Heart right ventricle (tissue), 16 donors: ENCODE measurements at regions not wholly inside any gene's neighbourhood (a gene's known extent, or its start where the extent isn't known, plus 50 kb on each side); places are given as distances from the start of the nearest gene placed in this dataset.

Experiments used
- ATAC-seq, 8 donors: fragments of 200-7000 bp; cut with Tn5 transposase; one replicate each; pipeline ENCODE4 v1.9.1; 2020; ENCODE audit warnings: mild to moderate bottlenecking in 8 of 8, moderate library complexity in 8 of 8, moderate number of reproducible peaks in 1 of 8
- DNase-seq, 2 donors: peaks; one replicate each; pipeline ENCODE4 v3.0.0-alpha.2; 2020
- H3K27ac ChIP-seq, 10 donors: fragments of 200-600 bp; sonication (generic) in 2 of 10; one replicate each; pipeline versions ENCODE4 v1.5.0 to v1.8.0; 2020 to 2022; ENCODE audit warnings: mild to moderate bottlenecking in 3 of 10
- H3K27me3 ChIP-seq, 7 donors: fragments of 200-600 bp; one replicate each; pipeline ENCODE4 v1.8.0; 2021 to 2022; ENCODE audit warnings: mild to moderate bottlenecking in 2 of 7
- H3K36me3 ChIP-seq, 9 donors: fragments of 200-600 bp; sonication (generic) in 1 of 9; one replicate each; pipeline versions ENCODE4 v1.5.0 to v1.8.0; 2020 to 2022; ENCODE audit warnings: mild to moderate bottlenecking in 2 of 9
- H3K4me1 ChIP-seq, 9 donors: fragments of 200-600 bp; sonication (generic) in 1 of 9; one replicate each; pipeline versions ENCODE4 v1.5.0 to v1.8.0; 2020 to 2022; ENCODE audit warnings: mild to moderate bottlenecking in 4 of 9
- H3K4me3 ChIP-seq, 10 donors: fragments of 200-600 bp; sonication (generic) in 2 of 10; one replicate each; pipeline versions ENCODE4 v1.5.0 to v1.8.0; 2020 to 2022; ENCODE audit warnings: mild to moderate bottlenecking in 7 of 10, moderate library complexity in 2 of 10
- H3K9me3 ChIP-seq, 11 donors: fragments of 200-600 bp in 10 of 11; sonication (generic) in 2 of 11; one replicate each; pipeline versions ENCODE4 v1.5.0 to v1.8.0; 2013 to 2022; ENCODE audit warnings: mild to moderate bottlenecking in 2 of 11, control low read depth in 1 of 11, moderate library complexity in 1 of 11
- WGBS, 2 donors: extraction: QIAGEN DNeasy Blood & Tissue Kit; methylation state at CpG; one replicate each; pipeline ENCODE4 v1.1.7; 2013; ENCODE audit warnings: inconsistent platforms in 1 of 2; 5-methylcytosine and 5-hydroxymethylcytosine counted together
- intact Hi-C, 10 donors: fragments of 100-400 bp; cut with DNase I; formaldehyde crosslinking; loops; one replicate each; pipeline versions ENCODE4 v1.11.1 to v1.14.2; 2022
- TF ChIP-seq, protein P1 (sequence below), 9 donors: fragments of 200-600 bp; sonication (generic) in 2 of 9; IDR thresholded peaks; one replicate each; pipeline versions ENCODE4 v1.5.0 to v1.8.0; 2021 to 2022; ENCODE audit warnings: antibody characterized with exemption in 9 of 9, mild to moderate bottlenecking in 5 of 9, moderate library complexity in 1 of 9
- donor health status: Arrhythmogenic right ventricular cardiomyopathy.
- donor health status: ischemic (EF 13 %, LVEDD 7.1; RV severe dilation, severe dysfunction).
- donor health status: healthy with polysubstance abuse.
- donor health status: DM: no; HTN: yes; CAD: no.
- donor health status: DM: no; HTN: no; CAD: no.
- donor health status: ischemic (EF 25% LVEDD 6.9; RV normal size, moderate dysfunction).
- donor health status: ischemic (EF 25% LVEDD 5.7; RV mildly dilated, moderate dysfunction).
- donor health status: healthy.
- donor health status: DM: yes; HTN: yes; CAD: no.
- donor health status: Ischemic cardiomyopathy.
- donor health status: ischemic (EF 35%, LVEDD 5.7; RV mildly dilated, moderate dysfunction).
- donor health status: nonischemic (EF 11% LVEDD 7.7; RV severe dilation, severe dysfunction).
- donor health status: DM: yes; HTN: yes; CAD: no.
- donor health status: PGD.
- donor health status: ischemic (EF 29% LVEDD 5.4; RV normal size, mild dysfunction).
- donor health status: nonischemic (EF 23%, LVEDD 6.1; RV moderate dilation, normal function).

DNA sequence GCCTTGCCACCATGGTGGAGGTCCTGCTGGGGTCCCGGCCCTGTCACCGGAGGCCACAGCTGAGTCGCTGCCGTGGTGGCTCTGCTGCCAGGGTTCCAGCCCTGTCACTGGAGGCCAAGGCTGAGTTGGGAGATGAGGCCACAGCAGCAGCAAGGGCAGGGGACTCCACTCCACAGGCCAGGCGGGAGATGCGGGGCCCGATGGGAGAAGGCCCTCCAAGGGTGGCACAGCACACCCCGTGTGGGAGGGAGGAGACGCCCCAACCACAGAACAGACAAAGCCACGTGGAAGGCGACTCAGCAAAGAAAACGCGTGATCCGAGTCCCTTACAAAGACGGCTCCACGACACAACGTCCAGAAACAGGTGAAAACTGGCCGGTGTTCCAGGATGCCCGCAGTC, 159.3 kb downstream of the BRD1 start:
- ATAC-seq (no peak), DNase-seq (no peak)
- H3K36me3 ChIP-seq = no peaks in the 10 kb centered on the region
- H3K4me1 ChIP-seq = peaks cover 2 to 32% (median 19%) of the 10 kb centered on the region in 9 donors
- H3K9me3 ChIP-seq = peaks cover 0 to 7% (median 0%) of the 10 kb centered on the region in 11 donors
- TF ChIP-seq, protein P1, sequence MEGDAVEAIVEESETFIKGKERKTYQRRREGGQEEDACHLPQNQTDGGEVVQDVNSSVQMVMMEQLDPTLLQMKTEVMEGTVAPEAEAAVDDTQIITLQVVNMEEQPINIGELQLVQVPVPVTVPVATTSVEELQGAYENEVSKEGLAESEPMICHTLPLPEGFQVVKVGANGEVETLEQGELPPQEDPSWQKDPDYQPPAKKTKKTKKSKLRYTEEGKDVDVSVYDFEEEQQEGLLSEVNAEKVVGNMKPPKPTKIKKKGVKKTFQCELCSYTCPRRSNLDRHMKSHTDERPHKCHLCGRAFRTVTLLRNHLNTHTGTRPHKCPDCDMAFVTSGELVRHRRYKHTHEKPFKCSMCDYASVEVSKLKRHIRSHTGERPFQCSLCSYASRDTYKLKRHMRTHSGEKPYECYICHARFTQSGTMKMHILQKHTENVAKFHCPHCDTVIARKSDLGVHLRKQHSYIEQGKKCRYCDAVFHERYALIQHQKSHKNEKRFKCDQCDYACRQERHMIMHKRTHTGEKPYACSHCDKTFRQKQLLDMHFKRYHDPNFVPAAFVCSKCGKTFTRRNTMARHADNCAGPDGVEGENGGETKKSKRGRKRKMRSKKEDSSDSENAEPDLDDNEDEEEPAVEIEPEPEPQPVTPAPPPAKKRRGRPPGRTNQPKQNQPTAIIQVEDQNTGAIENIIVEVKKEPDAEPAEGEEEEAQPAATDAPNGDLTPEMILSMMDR (IDR thresholded peaks at IDR 0.05) = no peak
- intact Hi-C loops = no loop called here
- 84 to 93% methylated on average over 19 of the region's 19 CpGs for WGBS, 2 donors
- no peak overlapping the region for H3K4me3 ChIP-seq
- peaks cover 12 to 69% (median 50%) of the 10 kb centered on the region in 7 donors for H3K27me3 ChIP-seq
- H3K27ac ChIP-seq = peak overlapping the region in 3 of 10 donors; percentile 28 to 44 (median 41)

DNA sequence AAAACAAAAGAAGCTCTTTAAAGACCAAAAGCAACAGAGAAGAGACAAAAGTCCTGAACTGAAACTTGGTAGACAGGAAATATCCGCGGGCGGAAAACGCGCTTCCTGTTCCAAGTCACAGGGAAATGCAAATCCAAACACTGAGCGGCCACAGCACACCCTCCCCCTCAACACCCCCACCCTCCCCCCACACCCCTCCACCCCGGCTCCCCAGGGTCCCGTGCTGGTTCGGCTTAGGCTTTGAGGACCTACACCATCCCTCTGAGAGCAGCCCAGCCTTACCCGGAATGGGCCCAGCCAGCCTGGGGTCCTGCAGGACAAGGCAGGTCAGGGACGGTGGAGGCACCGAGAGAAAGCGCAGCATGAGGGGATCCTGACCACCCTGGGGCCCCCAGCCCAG, 160.4 kb downstream of the BRD1 start:
- H3K4me1 ChIP-seq = peaks cover 2 to 32% (median 19%) of the 10 kb centered on the region in 9 donors
- intact Hi-C loops = no loop called here
- 28 to 31% methylated on average over 13 of the region's 13 CpGs for WGBS, 2 donors
- H3K36me3 ChIP-seq = no peaks in the 10 kb centered on the region
- peak overlapping the region; percentile 51 to 94 (median 76) for H3K27ac ChIP-seq
- TF ChIP-seq, protein P1 (IDR thresholded peaks at IDR 0.05) = no peak
- peak in 6 of 8 donors; percentile 32 to 68 (median 55) for ATAC-seq
- H3K4me3 ChIP-seq = peak overlapping the region in 4 of 10 donors; percentile 9 to 34 (median 24)
- H3K27me3 ChIP-seq = peaks cover 12 to 65% (median 50%) of the 10 kb centered on the region in 7 donors
- peak; percentile 46 to 55 for DNase-seq
- H3K9me3 ChIP-seq = peaks cover 0 to 7% (median 0%) of the 10 kb centered on the region in 11 donors

DNA sequence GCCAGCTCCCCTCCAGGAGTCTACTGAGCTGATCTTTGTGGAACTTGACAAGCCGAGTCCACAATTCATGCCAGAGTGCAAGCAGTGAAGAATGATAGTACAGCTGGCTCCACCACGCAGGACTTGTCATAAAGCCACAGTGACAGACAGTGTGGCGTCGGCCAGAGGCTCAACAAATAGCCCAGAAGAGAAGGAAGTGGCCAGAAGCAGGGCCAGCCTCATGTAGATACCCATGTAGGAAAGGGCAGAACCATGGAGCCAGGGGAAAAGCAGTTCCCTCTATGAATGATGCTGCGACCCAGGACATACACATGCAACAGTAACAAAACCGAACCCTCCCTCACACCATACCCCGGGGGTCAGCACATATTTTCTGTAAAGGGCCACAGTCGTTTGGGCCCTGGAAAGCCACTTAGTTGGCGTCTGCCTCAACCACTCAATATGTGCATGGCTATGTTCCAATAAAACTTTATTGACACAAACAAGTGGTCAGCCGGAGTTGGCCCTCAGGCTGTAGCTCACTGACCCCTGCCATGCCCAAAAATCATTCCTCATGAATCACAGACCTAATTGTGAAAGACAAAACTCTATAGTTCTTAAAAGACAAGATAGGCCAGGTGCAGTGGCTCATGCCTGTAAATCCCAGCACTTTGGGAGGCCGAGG, 161.4 kb downstream of the BRD1 start:
- ATAC-seq (no peak), DNase-seq (no peak)
- TF ChIP-seq, protein P1 (IDR thresholded peaks at IDR 0.05) = no peak
- WGBS, 2 donors = 86 to 90% methylated on average over 11 of the region's 11 CpGs
- intact Hi-C loops = no loop called here
- H3K36me3 ChIP-seq = no peaks in the 10 kb centered on the region
- peak overlapping the region in 2 of 10 donors; percentile 6 to 28 for H3K4me3 ChIP-seq
- H3K27ac ChIP-seq = peak overlapping the region; percentile 51 to 94 (median 76)
- peaks cover 0 to 7% (median 0%) of the 10 kb centered on the region in 11 donors for H3K9me3 ChIP-seq
- peaks cover 2 to 31% (median 19%) of the 10 kb centered on the region in 9 donors for H3K4me1 ChIP-seq
- peaks cover 12 to 60% (median 42%) of the 10 kb centered on the region in 7 donors for H3K27me3 ChIP-seq

DNA sequence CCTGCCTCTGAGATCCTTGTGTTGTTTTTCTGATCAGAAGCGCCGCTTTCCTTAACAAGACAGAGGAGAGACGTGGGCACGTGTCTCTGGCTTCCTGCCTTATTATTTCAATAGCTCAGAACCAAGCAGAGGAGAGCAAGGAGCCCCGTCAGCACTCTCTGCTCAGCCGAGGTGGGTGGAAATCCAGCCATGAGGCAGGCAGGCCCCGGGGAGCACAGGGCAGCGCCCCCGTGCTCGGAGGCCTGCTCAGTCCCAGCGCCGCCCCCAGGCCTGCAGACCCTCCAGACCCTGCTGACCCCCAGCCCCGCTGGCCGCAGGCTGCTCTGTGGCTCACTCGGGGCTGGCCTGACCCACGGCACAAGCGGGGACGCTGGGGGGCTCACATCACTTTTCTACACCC, 162.8 kb downstream of the BRD1 start:
- H3K27ac ChIP-seq = peak overlapping the region in 5 of 10 donors; percentile 14 to 56 (median 23)
- peaks cover 2 to 26% (median 14%) of the 10 kb centered on the region in 9 donors for H3K4me1 ChIP-seq
- H3K27me3 ChIP-seq = peaks cover 0 to 55% (median 32%) of the 10 kb centered on the region in 7 donors
- H3K36me3 ChIP-seq = no peaks in the 10 kb centered on the region
- 58 to 61% methylated on average over 18 of the region's 18 CpGs for WGBS, 2 donors
- ATAC-seq = peak in 3 of 8 donors; percentile 20 to 48 (median 38)
- no peak for DNase-seq
- no peak overlapping the region for H3K4me3 ChIP-seq
- TF ChIP-seq, protein P1 (IDR thresholded peaks at IDR 0.05) = no peak
- intact Hi-C loops = no loop called here
- peaks cover 0 to 7% (median 0%) of the 10 kb centered on the region in 11 donors for H3K9me3 ChIP-seq
